PC-9 (cell line): ENCODE measurements at regions not wholly inside any gene's neighbourhood (a gene's known extent, or its start where the extent isn't known, plus 50 kb on each side); places are given as distances from the start of the nearest gene placed in this dataset.

Experiments used
- BruUV-seq: library from RNA; stranded (reverse); fragments of 400-500 nt; replicated peaks from 2 replicates; lab custom pipeline; 2021; lab: Mats Ljungman, UMichigan
- CTCF ChIA-PET: fragments of 300-600 bp; sonication (Branson Sonifier 250); formaldehyde crosslinking; loops from one replicate; lab custom pipeline; 2022; ENCODE audit warnings: antibody characterized with exemption; lab: Charles Lee
- POLR2A ChIA-PET: fragments of 300-600 bp; sonication (Branson Sonifier 250); formaldehyde crosslinking; loops from one replicate; lab custom pipeline; 2022; ENCODE audit warnings: antibody characterized with exemption; ENCODE audit not compliant: unreplicated experiment; lab: Charles Lee
- DNase-seq, 2 experiments: peaks; one replicate each; pipeline versions ENCODE4 v3.0.0 to v3.0.0-alpha.2; 2015 to 2022; ENCODE audit warnings: mixed read lengths in 1 of 2
- H2AFZ ChIP-seq: fragments of 200-600 bp; sonication (generic); 2 replicates; pipeline ENCODE4 v1.8.1; 2017; ENCODE audit warnings: antibody characterized with exemption
- H3F3A ChIP-seq: fragments of 200-600 bp; sonication (generic); 2 replicates; pipeline ENCODE4 v1.8.1; 2017; ENCODE audit warnings: antibody characterized with exemption, mild to moderate bottlenecking, low read depth; ENCODE audit not compliant: insufficient read depth
- H3K27ac ChIP-seq: fragments of 200-600 bp; sonication (generic); 2 replicates; pipeline ENCODE4 v1.6.1; 2016; ENCODE audit warnings: mixed run types
- H3K27me3 ChIP-seq: fragments of 200-600 bp; sonication (generic); 2 replicates; pipeline ENCODE4 v1.6.1; 2016; ENCODE audit warnings: low read depth, mixed run types; ENCODE audit not compliant: insufficient read depth
- H3K36me3 ChIP-seq: fragments of 200-600 bp; sonication (generic); 2 replicates; pipeline ENCODE4 v1.6.1; 2016; ENCODE audit warnings: low read depth, mixed run types
- H3K4me1 ChIP-seq: fragments of 200-600 bp; sonication (generic); replicated peaks from 2 replicates; pipeline ENCODE4 v1.6.1; 2016; ENCODE audit warnings: mixed run types; ENCODE audit not compliant: insufficient read depth
- H3K4me2 ChIP-seq: fragments of 200-600 bp; sonication (generic); 2 replicates; pipeline ENCODE4 v1.6.1; 2017; ENCODE audit warnings: mixed run types
- H3K4me3 ChIP-seq: fragments of 200-600 bp; sonication (generic); 2 replicates; pipeline ENCODE4 v1.6.1; 2016; ENCODE audit warnings: mixed run types
- H3K79me2 ChIP-seq: fragments of 200-600 bp; sonication (generic); 2 replicates; pipeline ENCODE4 v1.6.1; 2017; ENCODE audit warnings: low read depth, mixed run types
- H3K9me2 ChIP-seq: fragments of 200-600 bp; sonication (generic); 2 replicates; pipeline ENCODE4 v1.8.1; 2017; ENCODE audit warnings: mild to moderate bottlenecking; ENCODE audit not compliant: insufficient read depth
- H3K9me3 ChIP-seq: fragments of 200-600 bp; sonication (generic); 2 replicates; pipeline ENCODE4 v1.8.1; 2016; ENCODE audit warnings: low read depth; ENCODE audit not compliant: insufficient read depth
- H4K20me1 ChIP-seq: fragments of 200-600 bp; sonication (generic); 2 replicates; pipeline ENCODE4 v1.8.1; 2017; ENCODE audit not compliant: insufficient read depth
- EZH2 ChIP-seq: fragments of 200-600 bp; sonication (generic); IDR thresholded peaks from 2 replicates; pipeline ENCODE4 v1.8.0; 2017; ENCODE audit warnings: antibody characterized with exemption, low read depth
- intact Hi-C: fragments of 100-400 bp; cut with micrococcal nuclease; formaldehyde crosslinking; loops from one replicate; pipeline ENCODE4 v1.10.0; 2022; ENCODE audit not compliant: unreplicated experiment
- TF ChIP-seq, protein P1 (sequence below): fragments of 200-600 bp; sonication (generic); conservative IDR thresholded peaks from 2 replicates; pipeline ENCODE4 v1.6.1; 2017; ENCODE audit warnings: mixed run types, antibody characterized with exemption, mild to moderate bottlenecking, moderate library complexity

DNA sequence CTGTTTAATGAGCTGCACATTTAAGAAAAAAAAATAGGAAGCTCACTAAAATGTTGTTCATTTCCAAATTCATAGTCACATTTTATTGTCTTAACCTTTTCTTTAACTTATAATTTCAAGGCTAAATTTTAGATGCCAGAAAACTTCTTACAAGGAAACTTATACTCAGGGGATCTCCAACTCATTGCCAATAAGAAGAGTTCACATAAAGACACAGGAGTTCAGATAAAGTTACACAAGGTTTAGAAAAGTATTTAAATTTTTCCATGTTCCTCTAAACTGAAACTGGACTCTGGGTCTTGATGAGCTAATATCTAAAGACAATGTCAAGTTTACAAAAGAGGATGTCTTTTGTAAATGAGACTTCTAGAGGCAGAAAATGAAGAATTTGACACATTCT lies 190.7 kb upstream of the KCNJ16 start:
- H4K20me1 ChIP-seq: no peaks in the 10 kb centered on the region
- ChIA-PET CTCF (no interaction called here), POLR2A (no interaction called here)
- H3K4me2 ChIP-seq: no peak overlapping the region
- no TSS peak for BruUV-seq
- no peak overlapping the region for H3K27ac ChIP-seq
- H3K36me3 ChIP-seq: no peaks in the 10 kb centered on the region
- no peaks in the 10 kb centered on the region for H3K4me1 ChIP-seq
- no peaks in the 10 kb centered on the region for H3K9me2 ChIP-seq
- no peak for DNase-seq
- no peaks in the 10 kb centered on the region for H3K79me2 ChIP-seq
- no peaks in the 10 kb centered on the region for H3K9me3 ChIP-seq
- TF ChIP-seq, protein P1, sequence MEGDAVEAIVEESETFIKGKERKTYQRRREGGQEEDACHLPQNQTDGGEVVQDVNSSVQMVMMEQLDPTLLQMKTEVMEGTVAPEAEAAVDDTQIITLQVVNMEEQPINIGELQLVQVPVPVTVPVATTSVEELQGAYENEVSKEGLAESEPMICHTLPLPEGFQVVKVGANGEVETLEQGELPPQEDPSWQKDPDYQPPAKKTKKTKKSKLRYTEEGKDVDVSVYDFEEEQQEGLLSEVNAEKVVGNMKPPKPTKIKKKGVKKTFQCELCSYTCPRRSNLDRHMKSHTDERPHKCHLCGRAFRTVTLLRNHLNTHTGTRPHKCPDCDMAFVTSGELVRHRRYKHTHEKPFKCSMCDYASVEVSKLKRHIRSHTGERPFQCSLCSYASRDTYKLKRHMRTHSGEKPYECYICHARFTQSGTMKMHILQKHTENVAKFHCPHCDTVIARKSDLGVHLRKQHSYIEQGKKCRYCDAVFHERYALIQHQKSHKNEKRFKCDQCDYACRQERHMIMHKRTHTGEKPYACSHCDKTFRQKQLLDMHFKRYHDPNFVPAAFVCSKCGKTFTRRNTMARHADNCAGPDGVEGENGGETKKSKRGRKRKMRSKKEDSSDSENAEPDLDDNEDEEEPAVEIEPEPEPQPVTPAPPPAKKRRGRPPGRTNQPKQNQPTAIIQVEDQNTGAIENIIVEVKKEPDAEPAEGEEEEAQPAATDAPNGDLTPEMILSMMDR: no peak
- TF ChIP-seq EZH2: no peak
- H3K4me3 ChIP-seq: no peak overlapping the region
- no peaks in the 10 kb centered on the region for H3F3A ChIP-seq
- no peaks in the 10 kb centered on the region for H3K27me3 ChIP-seq
- H2AFZ ChIP-seq: no peak overlapping the region
- intact Hi-C loops: no loop called here

DNA sequence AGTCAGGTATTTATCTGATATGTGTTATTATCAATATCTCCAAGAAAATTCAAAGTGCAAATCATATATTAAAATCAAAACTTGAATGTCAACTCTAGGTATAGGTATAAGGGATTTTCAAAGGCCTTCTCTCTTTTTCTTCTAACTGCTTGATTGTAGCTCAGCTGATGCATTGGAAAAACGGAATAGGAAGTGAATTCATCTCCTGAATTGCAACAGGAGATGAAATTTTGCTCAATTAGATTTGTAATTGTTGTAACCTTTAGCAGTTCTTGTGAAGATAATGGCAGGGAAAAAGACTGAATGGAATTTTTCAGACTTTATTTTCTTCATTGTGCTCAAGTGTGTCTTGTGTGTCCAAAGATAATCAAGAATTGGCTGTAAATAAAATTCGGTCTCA lies 190.2 kb upstream of the KCNJ16 start:
- no peak overlapping the region for H3K27ac ChIP-seq
- no peaks in the 10 kb centered on the region for H3K79me2 ChIP-seq
- H3K27me3 ChIP-seq: no peaks in the 10 kb centered on the region
- no peaks in the 10 kb centered on the region for H3K4me1 ChIP-seq
- H4K20me1 ChIP-seq: no peaks in the 10 kb centered on the region
- POLR2A ChIA-PET: no interaction called here
- no peak for TF ChIP-seq EZH2
- TF ChIP-seq, protein P1: no peak
- no peak for DNase-seq
- intact Hi-C loops: no loop called here
- H3K9me3 ChIP-seq: no peaks in the 10 kb centered on the region
- no peak overlapping the region for H2AFZ ChIP-seq
- H3K9me2 ChIP-seq: no peaks in the 10 kb centered on the region
- no peaks in the 10 kb centered on the region for H3F3A ChIP-seq
- H3K36me3 ChIP-seq: no peaks in the 10 kb centered on the region
- no peak overlapping the region for H3K4me3 ChIP-seq
- CTCF ChIA-PET: no interaction called here
- BruUV-seq: no TSS peak
- H3K4me2 ChIP-seq: no peak overlapping the region

DNA sequence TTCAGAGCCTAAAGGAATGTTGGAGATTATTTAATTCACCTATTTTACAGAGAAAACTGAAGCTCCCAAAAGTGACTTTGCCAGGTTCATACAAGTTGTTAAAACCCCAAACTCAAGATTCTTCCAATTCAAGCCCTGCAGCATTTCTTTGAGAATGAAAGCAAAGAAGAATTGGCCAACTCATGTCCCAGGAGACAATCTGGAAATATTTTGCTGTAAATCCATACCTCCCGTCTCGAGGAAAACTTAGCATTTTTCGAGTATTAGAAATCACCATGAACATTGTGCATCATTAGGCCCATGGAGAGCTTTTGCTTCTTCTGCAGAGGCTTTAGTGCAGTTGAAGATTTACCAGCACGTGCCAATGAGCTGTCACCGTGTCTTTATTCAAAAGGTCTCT lies 176.4 kb upstream of the KCNJ16 start:
- H3K27me3 ChIP-seq: no peaks in the 10 kb centered on the region
- no peaks in the 10 kb centered on the region for H3K9me2 ChIP-seq
- H3K36me3 ChIP-seq: no peaks in the 10 kb centered on the region
- TF ChIP-seq, protein P1: no peak
- 0 out of 2 replicates have a peak, but pooled peaks cover 3% of the 10 kb centered on the region for H3K4me1 ChIP-seq
- H3K9me3 ChIP-seq: no peaks in the 10 kb centered on the region
- CTCF ChIA-PET: no interaction called here
- H3K4me2 ChIP-seq: no peak overlapping the region
- H2AFZ ChIP-seq: no peak overlapping the region
- BruUV-seq: no TSS peak
- H3K4me3 ChIP-seq: no peak overlapping the region
- no peaks in the 10 kb centered on the region for H3K79me2 ChIP-seq
- H3K27ac ChIP-seq: no peak overlapping the region
- H4K20me1 ChIP-seq: no peaks in the 10 kb centered on the region
- POLR2A ChIA-PET: no interaction called here
- intact Hi-C loops: no loop called here
- peaks cover 13% of the 10 kb centered on the region for H3F3A ChIP-seq
- no peak for DNase-seq
